ENCODE measurements at regions not wholly inside any gene's neighbourhood (a gene's known extent, or its start where the extent isn't known, plus 50 kb on each side); places are given as distances from the start of the nearest gene placed in this dataset.

DNA sequence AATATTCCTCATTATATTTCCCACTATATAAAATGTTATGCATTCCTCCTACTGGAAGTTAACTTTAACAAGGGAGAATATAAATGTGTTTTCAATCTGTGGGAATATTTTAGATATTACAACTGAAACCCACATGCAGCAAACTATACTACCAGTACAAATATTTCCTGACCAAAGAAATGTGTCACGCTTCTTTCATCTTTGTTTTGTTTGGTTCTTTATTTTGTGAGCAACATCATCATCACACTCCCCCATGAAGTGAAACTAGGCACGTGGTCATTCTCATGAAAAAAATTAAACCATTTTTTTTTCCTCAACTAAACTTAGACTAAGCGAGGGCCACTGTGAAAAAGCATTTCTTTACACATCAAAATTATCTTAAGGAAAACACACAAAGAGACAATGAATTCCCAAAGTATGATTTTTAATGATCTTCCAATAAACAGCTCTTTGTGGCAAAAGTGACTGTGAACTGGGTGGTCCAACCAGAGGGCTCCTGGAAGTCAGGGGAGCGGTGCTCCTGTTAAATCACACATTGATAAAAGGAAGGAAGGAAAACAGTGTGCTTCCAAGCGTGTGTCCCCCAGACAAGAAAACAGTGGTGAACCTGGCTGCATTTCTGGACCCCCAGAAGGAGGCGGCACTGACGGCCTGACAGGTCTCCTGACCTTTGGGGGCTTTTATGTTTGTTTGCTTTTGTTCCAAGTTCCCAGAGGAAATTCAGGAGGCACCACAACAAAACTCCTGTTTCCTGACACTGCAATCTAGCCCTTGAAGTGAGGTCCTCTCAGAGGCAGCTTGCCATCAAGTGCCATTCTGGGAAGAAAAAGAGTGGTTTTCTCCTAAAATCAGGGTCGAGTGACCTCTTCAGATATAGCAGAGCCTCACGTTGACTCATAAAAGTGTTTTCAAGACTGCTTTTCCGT is 166.8 kb upstream of the FOXQ1 start:
- no peak for DNase-seq

DNA sequence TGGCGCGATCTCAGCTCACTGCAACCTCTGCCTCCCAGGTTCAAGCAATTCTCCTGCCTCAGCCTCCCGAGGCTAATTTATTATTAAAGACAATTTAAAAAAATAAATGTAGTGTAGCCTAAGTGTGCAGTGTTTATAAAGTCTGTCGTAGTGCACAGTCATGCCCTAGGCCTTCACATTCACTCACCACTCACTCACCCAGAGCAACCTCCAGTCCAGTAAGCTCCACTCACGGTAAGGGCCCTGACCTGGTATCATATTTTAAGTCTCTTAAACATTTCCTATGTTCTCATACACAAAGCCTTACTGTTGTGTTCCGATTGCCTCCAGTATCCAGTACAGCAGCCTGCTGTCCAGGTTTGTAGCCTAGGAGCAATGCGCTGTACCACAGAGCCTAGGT is 168.2 kb upstream of the FOXQ1 start:
- DNase-seq = no peak

DNA sequence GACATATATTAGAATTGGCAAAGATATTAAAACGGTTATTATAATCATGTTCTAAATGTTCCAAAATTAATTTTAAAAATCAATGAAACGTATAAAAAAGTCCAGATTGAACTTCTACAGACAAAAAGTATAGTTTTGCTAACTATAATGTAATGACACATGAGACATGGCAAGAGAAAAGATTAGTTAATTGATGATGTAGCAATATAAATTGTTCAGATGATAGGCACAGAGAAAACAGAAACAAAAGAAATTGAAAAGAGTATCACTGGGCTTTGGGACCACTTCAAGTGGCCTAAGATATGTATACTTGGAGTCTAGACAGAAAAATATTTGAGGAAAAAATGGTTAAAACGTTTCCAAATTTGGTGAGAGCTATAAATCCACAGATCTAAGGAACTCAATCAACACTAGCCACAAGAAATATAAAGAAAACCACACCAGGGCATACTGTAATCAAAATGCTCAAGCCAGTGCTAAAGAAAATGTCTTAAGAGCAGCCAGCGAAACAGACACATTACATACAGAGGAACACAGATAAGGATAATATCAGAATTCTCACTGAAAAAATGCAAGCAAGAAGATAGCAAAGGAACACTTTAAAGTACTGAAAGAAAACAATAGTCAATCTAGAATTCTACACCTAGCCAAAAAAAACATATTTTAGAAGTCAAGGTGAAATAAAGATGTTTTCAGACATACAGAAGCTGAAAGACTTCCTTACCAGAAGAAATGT is 172.6 kb upstream of the FOXQ1 start:
- DNase-seq = no peak

DNA sequence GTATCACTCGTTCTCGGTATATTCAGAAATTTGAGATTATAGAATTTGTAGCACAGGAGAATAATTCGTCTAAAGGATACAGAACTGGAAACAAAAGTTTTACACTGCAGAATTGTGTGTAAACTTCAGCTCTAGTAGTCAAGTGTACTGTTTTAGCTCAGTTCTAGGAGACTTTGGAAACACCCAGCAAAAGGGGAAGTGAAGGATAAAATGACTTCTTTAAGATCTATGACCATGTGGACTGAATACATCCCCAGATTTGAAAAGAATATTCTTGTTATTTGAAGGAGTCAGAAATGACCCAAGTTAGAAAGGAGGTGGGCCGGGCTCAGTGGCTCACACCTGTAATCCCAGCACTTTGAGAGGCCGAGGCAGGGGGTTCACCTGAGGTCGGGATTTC is 174.0 kb upstream of the FOXQ1 start:
- DNase-seq = no peak

DNA sequence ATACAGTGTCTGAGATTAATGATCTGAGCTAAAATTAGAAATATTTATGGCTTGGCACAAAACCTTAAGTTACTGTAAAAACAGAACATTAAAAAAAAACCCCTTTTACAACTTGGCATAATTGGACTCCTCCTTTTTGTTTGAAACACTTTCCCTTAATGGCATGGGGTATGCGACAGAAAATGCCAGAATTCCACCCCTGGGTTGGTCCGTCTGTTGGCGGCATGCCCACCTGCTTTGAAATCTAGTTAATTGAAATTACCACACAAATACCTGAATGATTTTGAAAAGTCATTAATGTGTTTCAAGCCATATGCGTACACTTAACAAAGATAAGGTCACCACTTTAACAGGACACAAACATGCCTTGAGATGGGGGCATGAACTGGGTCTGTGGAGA is 175.1 kb upstream of the FOXQ1 start:
- no peak for DNase-seq

DNA sequence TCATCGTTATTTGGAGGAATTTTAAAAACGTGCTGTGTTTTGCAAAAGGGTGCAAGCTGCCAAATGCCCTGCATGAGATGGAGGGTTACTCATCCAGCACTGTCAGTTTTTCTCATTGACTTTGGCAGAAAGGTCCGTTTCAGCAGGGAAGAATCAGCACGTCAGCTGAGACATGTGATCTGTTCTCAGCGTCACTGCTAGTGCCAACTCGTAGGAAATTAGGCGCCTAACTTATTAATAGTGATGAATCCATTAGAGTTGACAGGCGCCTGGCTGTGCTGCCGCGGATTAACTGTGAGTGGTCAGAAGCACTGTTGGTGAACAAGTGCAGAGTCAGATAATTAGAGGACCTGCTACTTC is 175.5 kb upstream of the FOXQ1 start:
- DNase-seq = no peak

DNA sequence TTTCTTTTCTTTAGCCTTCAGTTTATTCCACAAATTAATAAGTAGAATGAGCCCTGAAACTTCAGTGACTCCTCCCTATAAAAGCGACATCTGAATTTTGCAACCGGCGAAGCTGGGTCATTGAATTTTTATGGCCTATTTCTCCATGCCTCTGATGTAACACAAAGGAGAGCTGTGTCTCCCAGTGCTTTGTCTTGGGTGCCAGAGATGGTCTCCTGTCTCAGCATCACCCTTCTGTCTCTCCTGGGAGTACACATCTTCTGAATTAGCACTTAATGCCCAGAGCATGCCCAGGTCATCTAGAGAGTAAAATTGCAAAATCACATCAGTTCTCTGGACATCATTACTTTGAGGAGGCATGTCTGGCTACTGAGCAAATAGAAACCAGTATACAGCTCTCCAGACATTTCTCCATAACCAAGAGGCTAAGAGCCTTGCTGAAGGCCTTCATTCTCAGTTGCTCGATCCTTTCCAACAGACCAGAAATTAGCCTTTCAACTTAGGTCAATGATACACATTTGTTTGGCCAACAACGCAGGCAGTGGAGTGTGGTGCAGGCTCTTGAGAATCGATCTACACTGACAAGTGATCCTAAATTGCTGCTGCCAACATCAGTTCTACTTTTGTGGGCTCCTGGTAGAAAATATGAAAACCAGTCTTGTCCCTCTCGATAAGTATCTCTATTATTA is 176.0 kb upstream of the FOXQ1 start:
- DNase-seq = no peak

DNA sequence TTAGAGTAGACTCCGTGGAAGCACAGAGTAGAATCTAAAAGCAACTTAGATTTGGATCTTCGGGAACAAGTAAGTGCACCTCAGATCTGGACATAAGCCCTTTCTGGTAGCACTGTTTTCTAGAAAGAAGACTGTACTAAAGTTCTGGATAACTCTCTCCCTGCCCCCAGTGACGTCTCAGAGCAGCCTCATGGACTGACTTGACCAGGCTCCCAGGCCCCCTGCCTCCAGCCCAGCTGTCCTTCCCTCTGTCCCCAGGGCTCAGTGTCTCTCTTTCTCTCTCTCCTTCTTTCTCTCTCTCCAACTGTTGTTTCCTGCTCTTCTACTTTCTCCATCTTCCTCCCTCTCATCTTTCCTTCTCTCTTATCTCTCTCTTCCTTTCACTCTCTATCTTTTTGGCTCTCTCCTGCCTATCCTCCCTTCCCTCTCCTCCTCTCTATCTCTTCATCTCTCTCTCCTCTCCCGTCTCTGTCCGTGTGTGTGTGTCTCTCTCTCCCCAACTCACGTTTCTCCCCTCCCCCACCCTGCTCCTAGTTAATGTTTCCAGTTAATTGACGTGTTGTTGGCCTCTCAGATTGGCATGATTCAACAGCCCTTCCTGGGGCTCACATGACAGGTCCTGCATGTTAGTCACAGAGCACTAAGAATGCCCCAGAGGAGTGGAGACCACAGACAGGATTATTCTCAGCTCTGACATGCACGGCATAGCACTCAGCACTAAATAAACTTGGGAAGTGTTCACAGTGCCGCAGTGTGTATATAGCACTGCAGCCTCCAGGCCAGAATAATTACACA is 180.4 kb upstream of the FOXQ1 start:
- no peak for DNase-seq

DNA sequence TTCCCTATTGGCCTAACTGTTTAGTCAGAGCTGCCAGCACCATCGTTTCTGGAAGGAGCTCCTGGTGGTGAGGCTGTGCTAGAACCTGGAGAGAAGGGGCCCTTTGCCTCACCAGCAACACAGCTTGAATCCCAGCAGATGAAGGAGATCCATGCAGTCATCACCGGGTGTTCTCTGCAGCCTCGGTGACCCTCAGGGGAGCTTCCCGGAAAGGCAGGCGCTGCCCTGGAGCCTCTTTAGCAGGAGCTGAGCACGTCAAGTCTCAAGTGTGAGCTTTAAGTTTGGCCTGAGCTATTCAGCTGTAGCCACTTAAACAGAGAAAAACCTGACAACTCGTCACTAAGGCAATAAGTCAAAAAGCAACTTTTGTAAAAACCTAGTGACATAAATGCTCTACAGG is 181.2 kb upstream of the FOXQ1 start:
- DNase-seq = no peak

DNA sequence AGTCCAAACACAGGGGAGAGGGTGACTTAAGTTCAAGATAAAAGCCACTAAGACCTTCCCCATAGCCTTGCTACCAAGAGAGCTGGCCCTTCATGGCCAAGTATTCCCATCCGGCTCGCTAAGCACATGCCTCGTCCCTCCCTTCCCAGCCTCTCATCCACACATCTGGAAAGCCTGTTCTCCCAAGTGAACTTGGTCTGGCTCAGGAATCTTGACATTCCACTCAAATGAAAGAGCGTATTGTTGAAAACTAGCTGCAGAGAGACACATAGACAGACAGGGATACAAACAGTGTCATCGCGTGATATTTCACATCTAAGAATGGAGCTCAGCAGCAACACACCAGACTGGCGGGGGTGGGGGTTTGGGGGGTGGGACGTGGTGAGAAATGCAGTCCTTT is 182.8 kb upstream of the FOXQ1 start:
- DNase-seq = no peak

DNA sequence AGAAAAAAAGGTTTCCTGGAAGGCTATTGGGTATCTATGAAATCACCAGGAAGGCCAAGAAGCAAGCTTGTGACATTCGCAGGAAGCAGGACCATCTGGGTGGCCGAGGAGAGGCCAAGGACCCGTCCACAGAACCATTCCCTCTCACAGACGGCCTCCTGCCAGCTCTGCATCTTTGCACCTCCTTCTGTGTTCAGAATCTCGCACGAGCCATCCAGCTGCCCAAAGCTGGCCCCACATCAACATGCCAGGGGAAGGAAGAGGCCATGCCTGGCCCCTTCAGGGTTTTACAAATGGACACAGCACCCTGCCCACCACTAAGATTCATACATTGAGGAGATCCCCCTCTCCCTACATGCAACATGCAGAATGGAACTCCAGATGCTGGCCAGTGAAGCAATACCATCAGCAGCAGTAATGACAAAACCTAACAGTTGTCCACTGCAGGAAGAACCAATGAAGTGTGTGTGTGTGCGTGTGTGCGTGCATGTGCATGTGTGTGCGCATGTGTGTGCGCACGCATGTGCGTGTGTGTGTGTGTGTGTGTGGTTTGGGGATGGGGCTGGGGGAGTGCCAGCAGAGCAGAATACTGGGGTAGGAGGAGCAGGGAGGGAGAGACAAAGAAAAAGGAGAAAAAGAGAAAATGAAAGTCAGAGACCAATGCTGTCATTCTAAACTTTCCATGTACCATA is 184.2 kb upstream of the FOXQ1 start:
- no peak for DNase-seq

DNA sequence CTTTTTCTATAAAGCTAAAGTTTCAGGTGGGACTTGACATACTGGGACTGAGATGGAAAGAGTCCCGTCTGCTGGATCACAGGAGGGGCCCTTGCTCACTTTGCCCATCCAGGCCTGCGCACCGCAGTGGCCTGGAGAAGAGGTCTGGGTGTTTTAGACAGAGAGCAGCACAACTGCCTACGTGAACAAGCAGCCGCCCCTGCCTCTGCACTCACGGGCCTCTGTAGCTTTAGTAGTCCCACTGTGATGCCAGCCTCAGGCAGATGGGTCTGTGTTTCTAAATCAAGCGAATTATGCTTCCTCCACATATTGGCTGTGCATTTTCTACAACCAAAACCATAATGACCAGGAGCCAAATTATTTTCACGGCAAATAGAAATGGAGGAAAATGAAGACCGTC is 184.8 kb upstream of the FOXQ1 start:
- DNase-seq = no peak

DNA sequence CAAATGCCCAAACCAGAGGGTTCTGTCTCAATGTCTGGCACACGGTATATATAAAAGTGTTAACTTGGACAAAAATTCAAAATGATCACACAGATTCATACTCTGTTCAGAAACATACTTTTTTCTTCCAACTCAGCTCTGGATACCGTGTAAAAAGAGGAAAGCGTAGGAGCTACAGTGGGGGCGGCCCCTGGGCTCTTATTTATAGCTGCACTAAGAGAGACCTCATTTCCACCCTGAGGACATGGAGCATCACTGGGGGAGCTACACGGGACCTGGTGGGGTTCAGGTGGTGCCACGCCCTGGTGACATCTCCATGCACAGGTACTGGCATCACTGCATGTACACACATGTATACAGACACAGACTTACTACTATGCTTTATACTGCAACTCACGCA is 185.9 kb upstream of the FOXQ1 start:
- DNase-seq = no peak

DNA sequence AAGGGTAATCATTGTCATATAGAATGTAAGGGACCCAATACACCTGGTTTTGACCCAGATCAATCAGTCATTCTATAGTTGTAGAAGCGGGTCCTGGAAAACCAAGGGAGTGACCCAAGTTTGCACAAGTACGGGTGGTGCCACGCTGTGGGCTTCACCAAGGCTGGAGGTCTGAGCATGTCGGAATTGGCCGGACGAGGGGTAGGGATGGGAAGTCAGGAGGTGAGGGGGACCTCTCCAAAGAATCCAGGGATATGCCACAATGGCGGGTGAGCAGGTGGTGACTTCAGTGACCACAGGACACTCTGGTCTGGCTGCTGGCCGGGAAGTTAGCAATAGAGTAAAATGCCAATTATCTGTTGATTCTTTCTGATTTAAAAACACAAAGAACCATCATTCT is 186.6 kb upstream of the FOXQ1 start:
- DNase-seq = no peak

DNA sequence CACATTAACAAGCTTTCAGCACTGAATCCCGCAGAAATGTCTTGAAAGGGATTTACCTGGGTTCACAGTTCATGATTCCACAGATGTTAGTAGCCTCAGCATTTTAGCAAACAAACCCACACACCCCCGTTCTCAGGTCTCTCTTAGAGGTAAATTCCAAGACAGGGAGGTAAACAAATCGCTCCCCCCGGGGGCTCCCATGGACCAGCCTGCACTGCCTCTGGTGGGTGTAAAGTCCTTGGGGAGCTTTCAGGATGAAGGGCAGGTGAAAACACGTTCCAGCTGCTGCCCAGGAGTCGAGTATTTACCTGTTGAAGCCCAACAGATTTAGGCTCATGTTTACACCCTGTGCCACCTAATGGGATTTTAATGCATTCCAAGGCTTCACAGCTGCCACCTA is 187.0 kb upstream of the FOXQ1 start:
- no peak for DNase-seq

DNA sequence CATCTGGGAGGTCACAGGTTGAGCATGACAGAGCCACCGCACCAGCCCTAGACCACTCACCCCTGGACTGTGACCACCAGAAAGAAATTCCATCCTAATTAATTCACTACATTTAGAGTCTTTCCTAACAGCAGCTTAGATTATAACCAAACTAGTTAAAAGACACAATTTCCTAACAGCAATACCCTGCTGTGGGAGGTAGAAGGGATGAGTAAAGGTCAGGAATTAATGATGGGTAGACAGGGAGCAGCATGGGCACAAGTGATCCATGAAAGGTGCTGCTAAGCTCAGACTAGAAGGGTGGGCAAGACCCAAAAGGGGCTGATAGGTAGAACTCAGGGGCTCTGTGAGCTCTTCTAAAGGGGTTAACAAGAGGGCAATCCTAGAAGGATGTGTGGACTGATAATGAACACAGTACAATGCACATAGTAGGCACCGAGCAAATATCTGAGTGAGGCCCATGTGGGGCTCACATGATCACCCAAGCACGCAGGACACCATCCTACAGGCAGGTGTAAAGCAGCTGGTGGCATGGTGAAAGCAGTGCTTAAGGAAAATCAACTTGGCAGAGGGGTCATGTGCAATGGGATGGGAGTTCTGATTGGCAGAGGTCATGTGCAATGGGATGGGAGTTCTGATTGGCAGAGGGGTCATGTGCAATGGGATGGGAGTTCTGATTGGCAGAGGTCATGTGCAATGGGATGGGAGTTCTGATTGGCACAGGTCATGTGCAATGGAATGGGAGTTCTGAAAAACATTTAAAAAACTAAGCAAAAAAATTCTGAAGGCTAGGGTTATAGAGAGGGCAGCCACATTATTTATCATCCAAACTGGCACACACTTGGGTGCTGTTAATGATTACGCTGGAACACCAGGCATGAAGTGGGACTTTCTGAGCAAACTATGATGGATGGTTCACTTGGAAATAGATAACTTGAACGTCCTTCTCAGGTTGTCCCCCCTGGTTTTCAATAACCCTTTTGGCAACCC is 188.2 kb upstream of the FOXQ1 start:
- DNase-seq = no peak

DNA sequence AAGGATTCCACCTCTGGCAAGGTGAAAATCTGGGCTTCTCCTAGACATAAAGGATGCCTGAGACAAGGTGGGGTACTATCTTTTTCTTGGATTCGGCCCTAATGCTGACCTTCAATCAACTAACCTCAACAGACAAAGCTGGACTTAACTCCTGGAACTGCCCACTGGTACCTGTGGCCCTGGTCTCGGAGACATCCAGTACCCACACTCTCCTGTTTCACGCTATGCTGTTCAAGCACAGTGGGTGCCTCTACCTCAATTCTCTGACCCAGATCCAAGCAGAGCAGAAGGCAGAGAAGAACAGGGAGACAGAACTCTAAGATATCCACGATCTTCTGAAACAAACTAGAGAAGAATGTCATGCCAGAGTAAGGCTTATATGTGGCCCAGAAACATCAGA is 189.8 kb upstream of the FOXQ1 start:
- DNase-seq = no peak

DNA sequence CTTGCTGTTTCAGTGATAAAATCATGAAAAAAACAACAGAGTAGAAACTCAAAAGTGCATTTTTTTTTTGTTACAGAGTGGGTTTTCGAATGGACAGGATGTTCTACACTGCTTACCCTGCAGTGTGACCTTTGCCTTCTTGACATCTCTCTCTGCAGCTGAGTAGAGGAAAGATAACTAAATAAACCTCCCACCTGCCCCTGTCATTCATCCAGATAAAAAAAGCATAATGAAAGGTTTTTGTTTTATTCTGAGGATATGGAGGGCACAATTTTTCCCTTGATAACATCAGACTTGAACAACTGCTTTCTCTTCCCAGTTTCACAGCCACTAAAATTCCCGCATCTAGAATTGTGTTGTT is 193.6 kb upstream of the FOXQ1 start:
- no peak for DNase-seq

DNA sequence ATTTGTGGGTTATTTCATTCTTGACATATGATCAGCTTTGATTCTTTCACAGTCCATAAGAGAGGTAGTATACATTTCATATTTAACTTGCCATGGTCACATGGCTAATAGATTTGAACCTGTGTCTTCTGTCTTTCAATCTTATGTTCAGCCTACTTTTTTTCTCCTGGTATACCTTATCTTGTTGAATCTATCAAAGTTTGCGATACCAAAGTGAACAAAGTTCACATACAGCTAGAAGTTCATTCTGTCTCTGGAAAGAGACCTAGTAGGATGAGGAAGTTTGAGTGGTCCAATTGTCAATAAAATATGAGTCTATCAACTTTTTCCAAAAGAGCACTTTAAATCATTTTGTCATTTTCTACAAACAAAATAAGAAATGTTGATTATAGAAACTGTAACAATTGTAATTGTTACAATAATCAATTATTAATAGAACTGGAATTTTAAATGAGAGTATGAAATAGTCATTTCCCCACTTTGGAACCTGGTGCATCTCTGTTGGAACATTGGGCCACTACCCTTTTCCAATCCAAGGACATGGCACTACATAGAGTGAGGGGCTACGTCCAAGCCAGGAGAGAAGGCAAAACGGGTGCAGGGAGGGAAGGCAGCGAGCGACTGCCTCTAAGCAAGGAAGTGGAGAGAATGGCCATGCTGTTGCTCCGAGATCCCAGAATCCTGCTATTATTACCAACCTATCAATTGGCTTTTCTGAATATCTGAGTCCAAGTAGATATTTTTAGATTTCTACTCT is 194.2 kb upstream of the FOXQ1 start:
- DNase-seq = no peak

DNA sequence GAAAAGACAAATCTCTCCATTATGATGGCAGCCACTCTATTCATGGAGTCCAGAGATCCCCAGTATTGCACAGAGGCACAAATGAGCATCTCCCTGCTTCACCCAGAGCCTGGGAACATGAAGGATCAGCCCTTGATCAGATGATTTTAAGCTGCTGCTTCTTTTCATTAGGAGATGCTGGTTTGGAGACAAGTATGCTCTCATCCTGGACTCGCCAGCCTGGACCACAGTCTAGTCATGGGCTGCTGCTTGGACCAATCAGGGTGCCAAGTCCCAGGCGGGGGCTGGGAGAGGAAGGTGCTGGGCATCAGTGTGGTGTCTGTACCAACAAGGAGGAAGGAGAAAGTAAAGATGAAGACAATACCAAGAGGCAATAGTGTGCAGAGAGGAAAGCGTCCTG is 195.7 kb upstream of the FOXQ1 start:
- no peak for DNase-seq

Data from AML-193 (cell line).